ENCODE measurements at regions not wholly inside any gene's neighbourhood (a gene's known extent, or its start where the extent isn't known, plus 50 kb on each side); places are given as distances from the start of the nearest gene placed in this dataset.

DNA sequence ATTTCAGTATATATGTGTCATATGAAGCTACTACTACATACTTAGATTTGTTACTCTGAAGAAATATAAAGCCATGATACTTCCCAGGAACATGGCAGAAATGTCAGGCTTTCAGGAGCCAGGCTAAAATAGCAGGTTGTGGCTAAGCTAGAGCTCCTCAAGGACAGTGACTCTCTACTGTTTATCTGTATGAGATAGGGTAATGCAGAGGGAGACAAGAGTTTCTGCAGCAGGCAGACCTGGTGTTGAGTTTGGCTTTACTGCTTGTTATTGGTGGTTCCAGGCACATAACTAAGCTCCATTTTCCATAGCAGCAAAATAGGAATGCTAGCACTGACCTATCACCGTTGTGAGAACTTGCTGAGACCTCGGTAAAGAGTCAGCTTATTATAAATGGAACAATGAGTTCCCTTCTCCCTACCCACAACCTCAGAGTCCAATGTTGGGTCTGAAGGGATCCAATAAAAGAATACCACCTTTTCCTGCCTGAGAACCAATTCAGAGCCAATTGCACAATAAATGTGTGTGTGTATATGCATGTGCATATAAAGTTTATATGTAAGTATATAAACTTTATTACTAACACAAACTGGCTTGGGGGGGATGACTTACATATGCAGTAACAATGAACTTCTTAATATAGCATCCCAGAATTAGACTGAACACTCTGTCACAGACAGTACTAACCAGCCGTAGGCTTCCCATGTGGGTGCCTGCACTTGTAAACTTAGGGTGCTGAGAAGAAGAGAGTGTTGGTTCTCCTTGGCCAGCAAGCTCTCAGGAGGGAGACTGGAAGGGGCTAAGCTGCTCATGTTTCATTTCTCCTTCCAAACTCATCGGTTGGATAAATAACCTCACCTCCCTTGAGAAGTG is 51.9 kb upstream of the PAQR3 start:
- TF ChIP-seq, protein P1, sequence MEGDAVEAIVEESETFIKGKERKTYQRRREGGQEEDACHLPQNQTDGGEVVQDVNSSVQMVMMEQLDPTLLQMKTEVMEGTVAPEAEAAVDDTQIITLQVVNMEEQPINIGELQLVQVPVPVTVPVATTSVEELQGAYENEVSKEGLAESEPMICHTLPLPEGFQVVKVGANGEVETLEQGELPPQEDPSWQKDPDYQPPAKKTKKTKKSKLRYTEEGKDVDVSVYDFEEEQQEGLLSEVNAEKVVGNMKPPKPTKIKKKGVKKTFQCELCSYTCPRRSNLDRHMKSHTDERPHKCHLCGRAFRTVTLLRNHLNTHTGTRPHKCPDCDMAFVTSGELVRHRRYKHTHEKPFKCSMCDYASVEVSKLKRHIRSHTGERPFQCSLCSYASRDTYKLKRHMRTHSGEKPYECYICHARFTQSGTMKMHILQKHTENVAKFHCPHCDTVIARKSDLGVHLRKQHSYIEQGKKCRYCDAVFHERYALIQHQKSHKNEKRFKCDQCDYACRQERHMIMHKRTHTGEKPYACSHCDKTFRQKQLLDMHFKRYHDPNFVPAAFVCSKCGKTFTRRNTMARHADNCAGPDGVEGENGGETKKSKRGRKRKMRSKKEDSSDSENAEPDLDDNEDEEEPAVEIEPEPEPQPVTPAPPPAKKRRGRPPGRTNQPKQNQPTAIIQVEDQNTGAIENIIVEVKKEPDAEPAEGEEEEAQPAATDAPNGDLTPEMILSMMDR (IDR thresholded peaks at IDR 0.05) = no peak
- TF ChIP-seq EZH2phosphoT487 (IDR thresholded peaks at IDR 0.05) (no peak), EZH2 (IDR thresholded peaks at IDR 0.05) (no peak)

Measured in neural progenitor cell (in vitro differentiated cells).